ENCODE measurements at regions not wholly inside any gene's neighbourhood (a gene's known extent, or its start where the extent isn't known, plus 50 kb on each side); places are given as distances from the start of the nearest gene placed in this dataset.

DNA sequence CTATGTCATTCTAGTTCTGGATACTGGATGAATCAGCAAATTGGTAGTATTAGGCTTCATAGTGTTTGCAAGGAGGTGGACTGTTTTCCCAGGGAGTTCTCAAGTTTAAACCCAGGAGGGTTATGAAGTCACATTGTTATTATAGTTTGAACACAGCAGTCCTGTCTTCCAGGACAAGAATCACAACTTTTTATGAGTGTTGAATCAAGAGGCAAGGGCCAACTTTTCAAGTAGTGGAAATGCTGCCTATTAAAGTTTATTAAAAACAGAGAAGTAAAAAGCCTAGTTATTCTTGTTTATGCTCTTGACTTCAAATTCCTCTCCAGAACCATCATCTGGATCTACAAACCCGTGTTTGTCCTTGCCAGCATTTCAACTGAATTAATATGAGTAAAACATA lies 86.3 kb upstream of the GOT2 start:
- TF ChIP-seq TAF1 (IDR thresholded peaks at IDR 0.05; ENCODE audit: low read depth) (no peak), YY1 (IDR thresholded peaks at IDR 0.05; ENCODE audit: low read depth) (no peak), CREB1 (IDR thresholded peaks at IDR 0.05; ENCODE audit: low read depth) (no peak), USF1 (IDR thresholded peaks at IDR 0.05) (no peak), RAD21 (IDR thresholded peaks at IDR 0.05; ENCODE audit: low read depth) (no peak), EP300 (IDR thresholded peaks at IDR 0.05; ENCODE audit: borderline replicate concordance) (no peak), TCF12 (IDR thresholded peaks at IDR 0.05; ENCODE audit: low read depth) (no peak), EGR1 (IDR thresholded peaks at IDR 0.05) (no peak), TEAD4 (IDR thresholded peaks at IDR 0.05) (no peak), NFIC (IDR thresholded peaks at IDR 0.05) (no peak), FOXM1 (IDR thresholded peaks at IDR 0.05; ENCODE audit: borderline replicate concordance, low read depth) (no peak), CEBPB (IDR thresholded peaks at IDR 0.05) (no peak)
- TF ChIP-seq, protein P1, sequence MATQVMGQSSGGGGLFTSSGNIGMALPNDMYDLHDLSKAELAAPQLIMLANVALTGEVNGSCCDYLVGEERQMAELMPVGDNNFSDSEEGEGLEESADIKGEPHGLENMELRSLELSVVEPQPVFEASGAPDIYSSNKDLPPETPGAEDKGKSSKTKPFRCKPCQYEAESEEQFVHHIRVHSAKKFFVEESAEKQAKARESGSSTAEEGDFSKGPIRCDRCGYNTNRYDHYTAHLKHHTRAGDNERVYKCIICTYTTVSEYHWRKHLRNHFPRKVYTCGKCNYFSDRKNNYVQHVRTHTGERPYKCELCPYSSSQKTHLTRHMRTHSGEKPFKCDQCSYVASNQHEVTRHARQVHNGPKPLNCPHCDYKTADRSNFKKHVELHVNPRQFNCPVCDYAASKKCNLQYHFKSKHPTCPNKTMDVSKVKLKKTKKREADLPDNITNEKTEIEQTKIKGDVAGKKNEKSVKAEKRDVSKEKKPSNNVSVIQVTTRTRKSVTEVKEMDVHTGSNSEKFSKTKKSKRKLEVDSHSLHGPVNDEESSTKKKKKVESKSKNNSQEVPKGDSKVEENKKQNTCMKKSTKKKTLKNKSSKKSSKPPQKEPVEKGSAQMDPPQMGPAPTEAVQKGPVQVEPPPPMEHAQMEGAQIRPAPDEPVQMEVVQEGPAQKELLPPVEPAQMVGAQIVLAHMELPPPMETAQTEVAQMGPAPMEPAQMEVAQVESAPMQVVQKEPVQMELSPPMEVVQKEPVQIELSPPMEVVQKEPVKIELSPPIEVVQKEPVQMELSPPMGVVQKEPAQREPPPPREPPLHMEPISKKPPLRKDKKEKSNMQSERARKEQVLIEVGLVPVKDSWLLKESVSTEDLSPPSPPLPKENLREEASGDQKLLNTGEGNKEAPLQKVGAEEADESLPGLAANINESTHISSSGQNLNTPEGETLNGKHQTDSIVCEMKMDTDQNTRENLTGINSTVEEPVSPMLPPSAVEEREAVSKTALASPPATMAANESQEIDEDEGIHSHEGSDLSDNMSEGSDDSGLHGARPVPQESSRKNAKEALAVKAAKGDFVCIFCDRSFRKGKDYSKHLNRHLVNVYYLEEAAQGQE (IDR thresholded peaks at IDR 0.05; ENCODE audit: low read depth) = no peak
